ENCODE measurements at regions not wholly inside any gene's neighbourhood (a gene's known extent, or its start where the extent isn't known, plus 50 kb on each side); places are given as distances from the start of the nearest gene placed in this dataset.

DNA sequence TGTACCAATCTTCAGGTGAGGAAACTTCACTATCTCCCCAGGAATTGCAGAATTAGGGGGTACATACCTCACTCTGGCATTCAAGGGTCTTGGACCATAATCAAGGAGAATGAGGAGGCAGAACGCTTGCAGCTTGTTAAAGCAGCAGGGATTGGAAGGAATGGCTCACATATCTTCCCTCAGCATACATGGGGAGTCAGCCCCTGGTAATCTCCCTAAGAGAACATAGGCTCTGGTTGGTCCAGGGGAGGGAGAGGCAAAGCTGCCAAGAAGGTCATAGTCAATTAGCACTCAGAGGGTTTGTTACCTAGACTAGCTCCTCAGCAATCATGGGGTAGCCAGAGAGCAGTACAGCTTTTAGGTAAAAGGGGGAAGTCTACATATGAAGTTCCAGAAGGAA, 256.8 kb downstream of the INSC start:
- TF ChIP-seq EZH2 (IDR thresholded peaks at IDR 0.05; ENCODE audit: low read length, unreplicated experiment), result no peak
- TF ChIP-seq, protein P1, sequence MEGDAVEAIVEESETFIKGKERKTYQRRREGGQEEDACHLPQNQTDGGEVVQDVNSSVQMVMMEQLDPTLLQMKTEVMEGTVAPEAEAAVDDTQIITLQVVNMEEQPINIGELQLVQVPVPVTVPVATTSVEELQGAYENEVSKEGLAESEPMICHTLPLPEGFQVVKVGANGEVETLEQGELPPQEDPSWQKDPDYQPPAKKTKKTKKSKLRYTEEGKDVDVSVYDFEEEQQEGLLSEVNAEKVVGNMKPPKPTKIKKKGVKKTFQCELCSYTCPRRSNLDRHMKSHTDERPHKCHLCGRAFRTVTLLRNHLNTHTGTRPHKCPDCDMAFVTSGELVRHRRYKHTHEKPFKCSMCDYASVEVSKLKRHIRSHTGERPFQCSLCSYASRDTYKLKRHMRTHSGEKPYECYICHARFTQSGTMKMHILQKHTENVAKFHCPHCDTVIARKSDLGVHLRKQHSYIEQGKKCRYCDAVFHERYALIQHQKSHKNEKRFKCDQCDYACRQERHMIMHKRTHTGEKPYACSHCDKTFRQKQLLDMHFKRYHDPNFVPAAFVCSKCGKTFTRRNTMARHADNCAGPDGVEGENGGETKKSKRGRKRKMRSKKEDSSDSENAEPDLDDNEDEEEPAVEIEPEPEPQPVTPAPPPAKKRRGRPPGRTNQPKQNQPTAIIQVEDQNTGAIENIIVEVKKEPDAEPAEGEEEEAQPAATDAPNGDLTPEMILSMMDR (conservative IDR thresholded peaks at IDR 0.05; ENCODE audit: low read depth, low read length), result no peak
- no peak for TF ChIP-seq EZH2phosphoT487 (IDR thresholded peaks at IDR 0.05; ENCODE audit: borderline replicate concordance, low read length)
